ENCODE measurements at regions not wholly inside any gene's neighbourhood (a gene's known extent, or its start where the extent isn't known, plus 50 kb on each side); places are given as distances from the start of the nearest gene placed in this dataset.

- no peak for DNase-seq (ENCODE audit: low read depth)
- no peak overlapping the region for H3K4me3 ChIP-seq (ENCODE audit: low read depth, low read length)
- TF ChIP-seq CTCF (IDR thresholded peaks at IDR 0.05; ENCODE audit: low read depth, low read length, missing control alignments): no peak
- in situ Hi-C loops (cut with HindIII; ENCODE audit: low sequenced_read_pairs): no loop called here
Measured at GRCh38 chr3:95311272-95311671, 1248.4 kb downstream of the NSUN3 start.

GRCh38 chr3:95312650-95313049 lies 1249.8 kb downstream of the NSUN3 start:
- no peak overlapping the region for H3K4me3 ChIP-seq (ENCODE audit: low read depth, low read length)
- in situ Hi-C loops (cut with HindIII; ENCODE audit: low sequenced_read_pairs): no loop called here
- no peak for TF ChIP-seq CTCF (IDR thresholded peaks at IDR 0.05; ENCODE audit: low read depth, low read length, missing control alignments)
- DNase-seq (ENCODE audit: low read depth): no peak

- no peak overlapping the region for H3K4me3 ChIP-seq (ENCODE audit: low read depth, low read length)
- DNase-seq (ENCODE audit: low read depth): no peak
- in situ Hi-C loops (cut with HindIII; ENCODE audit: low sequenced_read_pairs): no loop called here
- TF ChIP-seq CTCF (IDR thresholded peaks at IDR 0.05; ENCODE audit: low read depth, low read length, missing control alignments): no peak
Measured at GRCh38 chr3:95319921-95320494, 1257.1 kb downstream of the NSUN3 start.

- in situ Hi-C loops (cut with HindIII; ENCODE audit: low sequenced_read_pairs): no loop called here
- no peak overlapping the region for H3K4me3 ChIP-seq (ENCODE audit: low read depth, low read length)
- no peak for TF ChIP-seq CTCF (IDR thresholded peaks at IDR 0.05; ENCODE audit: low read depth, low read length, missing control alignments)
- no peak for DNase-seq (ENCODE audit: low read depth)
Measured at GRCh38 chr3:95327478-95327877, 1264.6 kb downstream of the NSUN3 start.

- no peak for DNase-seq (ENCODE audit: low read depth)
- in situ Hi-C loops (cut with HindIII; ENCODE audit: low sequenced_read_pairs): no loop called here
- no peak for TF ChIP-seq CTCF (IDR thresholded peaks at IDR 0.05; ENCODE audit: low read depth, low read length, missing control alignments)
- H3K4me3 ChIP-seq (ENCODE audit: low read depth, low read length): no peak overlapping the region
Measured at GRCh38 chr3:95333826-95334225, 1271.0 kb downstream of the NSUN3 start.

GRCh38 chr3:95334461-95334860 lies 1271.6 kb downstream of the NSUN3 start:
- no peak for DNase-seq (ENCODE audit: low read depth)
- in situ Hi-C loops (cut with HindIII; ENCODE audit: low sequenced_read_pairs): no loop called here
- TF ChIP-seq CTCF (IDR thresholded peaks at IDR 0.05; ENCODE audit: low read depth, low read length, missing control alignments): no peak
- no peak overlapping the region for H3K4me3 ChIP-seq (ENCODE audit: low read depth, low read length)

- no peak for DNase-seq (ENCODE audit: low read depth)
- no peak overlapping the region for H3K4me3 ChIP-seq (ENCODE audit: low read depth, low read length)
- in situ Hi-C loops (cut with HindIII; ENCODE audit: low sequenced_read_pairs): no loop called here
- TF ChIP-seq CTCF (IDR thresholded peaks at IDR 0.05; ENCODE audit: low read depth, low read length, missing control alignments): no peak
Measured at GRCh38 chr3:95335517-95335916, 1272.7 kb downstream of the NSUN3 start.

All from astrocyte of the cerebellum (primary cell).